ENCODE measurements at regions not wholly inside any gene's neighbourhood (a gene's known extent, or its start where the extent isn't known, plus 50 kb on each side); places are given as distances from the start of the nearest gene placed in this dataset.

DNA sequence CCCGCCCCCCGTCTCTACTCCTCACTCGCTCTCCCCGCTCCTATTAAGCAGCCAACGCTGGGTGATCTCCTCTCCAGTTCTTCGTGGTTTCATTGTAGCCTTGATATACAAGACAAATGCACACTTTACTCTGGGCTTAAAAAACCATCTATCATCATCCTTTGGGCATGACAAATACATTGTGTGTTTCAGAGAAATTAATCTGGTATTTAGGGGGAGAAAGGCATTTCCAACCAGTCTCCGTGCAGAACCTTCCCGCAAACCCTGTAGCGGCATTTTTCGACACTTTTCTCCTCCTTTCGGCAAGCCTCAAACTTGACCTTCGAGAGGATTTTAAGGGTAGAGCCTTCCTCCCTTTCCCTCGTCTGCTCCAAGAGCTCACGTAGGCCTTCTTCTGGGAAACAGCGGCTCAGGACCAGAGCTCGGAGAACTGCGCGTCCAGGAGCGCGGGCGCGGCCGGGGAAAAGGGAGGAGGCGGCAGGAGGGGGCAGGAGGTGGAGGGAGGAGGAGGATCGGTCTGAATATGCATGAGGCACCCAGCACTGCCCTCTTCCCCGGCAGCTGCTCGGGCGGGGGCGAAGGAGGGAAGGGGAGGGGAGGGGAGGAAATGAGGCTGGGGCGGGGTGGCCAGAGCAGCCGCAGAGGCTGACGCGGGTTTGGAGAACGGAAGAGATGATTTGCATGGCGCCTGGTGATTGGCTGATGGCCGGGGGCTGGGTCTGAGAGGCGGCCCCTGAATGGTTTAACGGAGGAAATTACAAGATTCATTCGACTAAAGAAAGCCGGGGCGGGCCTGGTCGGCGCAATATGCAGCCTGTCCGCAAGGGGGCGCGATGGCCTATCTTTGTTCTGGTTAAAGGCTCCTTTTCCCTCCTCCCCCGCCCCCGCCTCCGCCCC, 127.5 kb downstream of the TMEM161B start:
- Histone ChIP-seq H3K9me3 (no peaks in the 10 kb centered on the region), H3K27ac (peak overlapping the region in 1 of 2 donors; percentile 37), H3K27me3 (peaks cover 36 to 85% of the 10 kb centered on the region in 2 donors), H3K36me3 (no peaks in the 10 kb centered on the region), H3K4me1 (peaks cover 5 to 25% of the 10 kb centered on the region in 2 donors), H3K4me3 (peak overlapping the region; percentile 18 to 38)
- ATAC-seq (peak; percentile 95), DNase-seq (peak; percentile 87 to 95 (median 92))
- TF ChIP-seq, protein P1, sequence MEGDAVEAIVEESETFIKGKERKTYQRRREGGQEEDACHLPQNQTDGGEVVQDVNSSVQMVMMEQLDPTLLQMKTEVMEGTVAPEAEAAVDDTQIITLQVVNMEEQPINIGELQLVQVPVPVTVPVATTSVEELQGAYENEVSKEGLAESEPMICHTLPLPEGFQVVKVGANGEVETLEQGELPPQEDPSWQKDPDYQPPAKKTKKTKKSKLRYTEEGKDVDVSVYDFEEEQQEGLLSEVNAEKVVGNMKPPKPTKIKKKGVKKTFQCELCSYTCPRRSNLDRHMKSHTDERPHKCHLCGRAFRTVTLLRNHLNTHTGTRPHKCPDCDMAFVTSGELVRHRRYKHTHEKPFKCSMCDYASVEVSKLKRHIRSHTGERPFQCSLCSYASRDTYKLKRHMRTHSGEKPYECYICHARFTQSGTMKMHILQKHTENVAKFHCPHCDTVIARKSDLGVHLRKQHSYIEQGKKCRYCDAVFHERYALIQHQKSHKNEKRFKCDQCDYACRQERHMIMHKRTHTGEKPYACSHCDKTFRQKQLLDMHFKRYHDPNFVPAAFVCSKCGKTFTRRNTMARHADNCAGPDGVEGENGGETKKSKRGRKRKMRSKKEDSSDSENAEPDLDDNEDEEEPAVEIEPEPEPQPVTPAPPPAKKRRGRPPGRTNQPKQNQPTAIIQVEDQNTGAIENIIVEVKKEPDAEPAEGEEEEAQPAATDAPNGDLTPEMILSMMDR (IDR thresholded peaks at IDR 0.05) = peak; percentile 44 to 65
- intact Hi-C loops (cut with DNase I) = loop anchor here in 1 of 2 donors (10.0 kb wide), 1 partner anchor 544 kb away; no protein-coding TSS in a partner anchor

DNA sequence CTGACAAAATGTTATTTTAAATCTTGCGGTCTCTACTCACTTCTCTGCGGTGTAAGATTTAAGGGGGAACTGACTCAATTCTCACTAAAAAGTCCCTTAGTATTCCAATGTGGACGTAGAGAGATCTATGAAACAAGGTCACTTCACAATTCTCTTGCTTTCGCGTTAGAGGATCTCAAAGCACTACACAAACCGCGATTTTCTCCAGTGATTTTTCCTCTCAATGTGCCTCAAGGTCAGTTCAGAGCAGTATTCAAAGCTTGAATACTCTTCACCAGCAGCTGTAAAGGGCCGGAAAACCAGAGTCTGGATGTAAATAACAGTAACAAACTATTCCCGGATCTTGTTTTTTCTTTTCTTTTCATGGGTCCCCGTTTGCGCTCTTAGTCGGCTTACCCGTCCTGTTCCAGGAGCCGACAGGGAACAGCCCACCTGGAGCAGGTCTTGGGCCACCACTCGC, 128.2 kb downstream of the TMEM161B start:
- H3K4me1 ChIP-seq = peaks cover 5 to 18% of the 10 kb centered on the region in 2 donors
- TF ChIP-seq, protein P1 (IDR thresholded peaks at IDR 0.05) = no peak
- H3K4me3 ChIP-seq = peak overlapping the region; percentile 18 to 38
- H3K9me3 ChIP-seq = no peaks in the 10 kb centered on the region
- no peak overlapping the region for H3K27ac ChIP-seq
- peaks cover 33 to 85% of the 10 kb centered on the region in 2 donors for H3K27me3 ChIP-seq
- no peaks in the 10 kb centered on the region for H3K36me3 ChIP-seq
- intact Hi-C loops (cut with DNase I) = loop anchor here in 1 of 2 donors (10.0 kb wide), 1 partner anchor 544 kb away; no protein-coding TSS in a partner anchor
- ATAC-seq (no peak), DNase-seq (peak in 2 of 4 donors; percentile 1 to 67)

DNA sequence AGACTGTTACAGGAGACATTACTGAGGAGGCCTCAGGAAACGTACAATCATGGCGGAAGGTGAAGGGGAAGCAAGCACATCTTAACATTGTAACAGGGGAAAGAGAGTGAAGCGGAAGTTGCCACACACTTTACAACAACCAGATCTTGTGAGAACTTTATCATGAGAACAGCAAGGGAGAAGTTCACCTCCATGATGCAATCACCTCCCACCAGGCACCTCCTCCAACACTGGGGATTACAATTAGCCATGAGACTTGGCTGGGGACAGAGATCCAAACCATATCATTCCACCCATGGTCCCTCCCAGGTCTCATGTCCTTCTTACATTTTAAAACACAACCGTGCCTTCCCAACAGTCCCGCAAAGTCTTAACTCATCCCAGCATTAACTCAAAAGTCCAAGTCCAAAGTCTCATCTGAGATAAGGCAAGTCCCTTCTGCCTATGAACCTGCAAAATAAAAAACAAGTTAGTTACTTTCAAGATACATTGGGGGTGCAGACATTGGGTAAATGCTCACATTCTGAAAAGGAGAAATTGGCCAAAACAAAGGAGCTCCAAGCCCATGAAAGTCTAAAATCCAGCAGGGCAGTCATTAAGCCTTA, 138.3 kb downstream of the TMEM161B start:
- DNase-seq (no peak), ATAC-seq (no peak)
- H3K36me3 ChIP-seq = no peaks in the 10 kb centered on the region
- intact Hi-C loops (cut with DNase I) = no loop called here
- H3K4me3 ChIP-seq = no peak overlapping the region
- TF ChIP-seq, protein P1 (IDR thresholded peaks at IDR 0.05) = no peak
- peaks cover 0 to 11% of the 10 kb centered on the region in 2 donors for H3K27me3 ChIP-seq
- H3K27ac ChIP-seq = no peak overlapping the region
- no peaks in the 10 kb centered on the region for H3K4me1 ChIP-seq
- H3K9me3 ChIP-seq = peaks cover 0 to 4% of the 10 kb centered on the region in 2 donors

DNA sequence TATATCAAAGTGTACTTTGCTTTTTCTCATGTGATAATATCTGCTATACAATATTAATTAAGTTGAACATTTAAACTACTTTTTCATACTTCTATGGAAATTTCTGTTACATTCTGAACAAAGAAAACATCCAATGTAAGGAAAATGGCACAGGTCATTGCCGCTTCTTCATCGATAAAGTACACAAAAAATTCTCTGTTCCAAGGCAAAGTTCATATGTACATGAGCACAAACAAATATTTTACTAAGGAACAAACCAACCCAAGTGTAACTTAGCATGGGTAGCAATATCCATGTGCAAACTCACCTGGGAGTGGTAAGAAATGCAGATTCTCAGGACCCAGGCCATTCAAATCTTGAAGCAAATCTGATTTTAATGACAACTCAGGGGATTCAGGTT, 139.8 kb downstream of the TMEM161B start:
- DNase-seq = no peak
- H3K4me3 ChIP-seq = no peak overlapping the region
- no peak overlapping the region for H3K27ac ChIP-seq
- intact Hi-C loops (cut with DNase I) = no loop called here
- no peaks in the 10 kb centered on the region for H3K36me3 ChIP-seq
- H3K9me3 ChIP-seq = peaks cover 0 to 5% of the 10 kb centered on the region in 2 donors
- TF ChIP-seq, protein P1 (IDR thresholded peaks at IDR 0.05) = no peak
- H3K4me1 ChIP-seq = no peaks in the 10 kb centered on the region
- ATAC-seq = no peak
- H3K27me3 ChIP-seq = peaks cover 0 to 11% of the 10 kb centered on the region in 2 donors

Measured in left lung (tissue), 4 donors.